Gastroesophageal sphincter (tissue), 3 donors: ENCODE measurements at regions not wholly inside any gene's neighbourhood (a gene's known extent, or its start where the extent isn't known, plus 50 kb on each side); places are given as distances from the start of the nearest gene placed in this dataset.

Source experiments
- CTCF ChIP-seq, 4 experiments: fragments of 200-600 bp in 2 of 4; fragments of 450-650 bp in 2 of 4; sonication (generic) in 1 of 4; IDR thresholded peaks; one replicate each; pipeline ENCODE4 v1.5.1; 2017 to 2019; ENCODE audit warnings: antibody characterized with exemption in 4 of 4, mild to moderate bottlenecking in 2 of 4, moderate library complexity in 2 of 4
- EP300 ChIP-seq: sonication (generic); formaldehyde crosslinking; IDR thresholded peaks from one replicate; pipeline ENCODE4 v1.6.1; 2017; ENCODE audit warnings: antibody characterized with exemption, mild to moderate bottlenecking
- POLR2A ChIP-seq, 2 donors: fragments of 450-650 bp; IDR thresholded peaks; one replicate each; pipeline ENCODE4 v1.6.1; 2017; ENCODE audit warnings: antibody characterized with exemption in 2 of 2, mild to moderate bottlenecking in 2 of 2, moderate library complexity in 1 of 2
- POLR2AphosphoS5 ChIP-seq: sonication (generic); formaldehyde crosslinking; IDR thresholded peaks from one replicate; pipeline ENCODE4 v1.6.1; 2017; ENCODE audit warnings: antibody characterized with exemption

- TF ChIP-seq CTCF (IDR thresholded peaks at IDR 0.05) (no peak), POLR2A (IDR thresholded peaks at IDR 0.05) (no peak), POLR2AphosphoS5 (no peak), EP300 (no peak)
These were observed 111.7 kb upstream of the DYNAP start for GRCh38 chr18:54479365-54479764.
